ENCODE measurements at regions not wholly inside any gene's neighbourhood (a gene's known extent, or its start where the extent isn't known, plus 50 kb on each side); places are given as distances from the start of the nearest gene placed in this dataset.

GRCh38 chr17:72287586-72287985 lies 166.8 kb downstream of the SOX9 start (continued):
- TF ChIP-seq ZNF532 (CRISPR knock-in tag; IDR thresholded peaks at IDR 0.05; ENCODE audit: borderline replicate concordance) (no peak), TEAD4 (CRISPR knock-in tag; IDR thresholded peaks at IDR 0.05) (no peak), IRF2 (CRISPR knock-in tag; IDR thresholded peaks at IDR 0.05; ENCODE audit: borderline replicate concordance, low read depth) (no peak), ERG (CRISPR knock-in tag; IDR thresholded peaks at IDR 0.05) (no peak), PRRX2 (CRISPR knock-in tag; IDR thresholded peaks at IDR 0.05) (no peak), AR (CRISPR knock-in tag; IDR thresholded peaks at IDR 0.05) (no peak)

GRCh38 chr17:72294487-72294893 lies 173.7 kb downstream of the SOX9 start:
- ChIA-PET CTCF (no interaction called here), POLR2A (no interaction called here)
- H3K4me1 Mint-ChIP-seq: 0 out of 2 replicates have a peak, but pooled peaks cover 4% of the 10 kb centered on the region
- no peak overlapping the region for H3K27ac Mint-ChIP-seq
- H3K36me3 Mint-ChIP-seq: no peaks in the 10 kb centered on the region
- H3K4me3 Mint-ChIP-seq: no peak overlapping the region
- H3K9me3 Mint-ChIP-seq: 0 out of 2 replicates have a peak, but pooled peaks cover 3% of the 10 kb centered on the region
- DNase-seq (ENCODE audit: low spot score) (no peak), ATAC-seq (no peak)
- no peaks in the 10 kb centered on the region; the same call in 1 of the 2 replicates for H3K27me3 Mint-ChIP-seq (ENCODE audit: low read depth)
- TF ChIP-seq RORB (CRISPR knock-in tag; IDR thresholded peaks at IDR 0.05) (no peak), KAT7 (CRISPR knock-in tag; IDR thresholded peaks at IDR 0.05; ENCODE audit: borderline replicate concordance) (no peak), ZNF317 (CRISPR knock-in tag; IDR thresholded peaks at IDR 0.05; ENCODE audit: borderline replicate concordance, low read depth) (no peak), ZNF425 (CRISPR knock-in tag; conservative IDR thresholded peaks at IDR 0.05) (no peak), ZNF512 (CRISPR knock-in tag; IDR thresholded peaks at IDR 0.05; ENCODE audit: borderline replicate concordance) (no peak), NR2C2 (CRISPR knock-in tag; IDR thresholded peaks at IDR 0.05) (no peak), ZNF219 (CRISPR knock-in tag; IDR thresholded peaks at IDR 0.05; ENCODE audit: borderline replicate concordance) (no peak), JUN (CRISPR knock-in tag; IDR thresholded peaks at IDR 0.05) (no peak), ATF6 (CRISPR knock-in tag; IDR thresholded peaks at IDR 0.05) (no peak), ATF1 (CRISPR knock-in tag; IDR thresholded peaks at IDR 0.05) (no peak), TP53 (CRISPR knock-in tag; IDR thresholded peaks at IDR 0.05) (no peak), ATF2 (CRISPR knock-in tag; IDR thresholded peaks at IDR 0.05; ENCODE audit: borderline replicate concordance, low read depth) (no peak)

Measured in WTC11 (cell line).